Osteocyte (in vitro differentiated cells): ENCODE measurements at regions not wholly inside any gene's neighbourhood (a gene's known extent, or its start where the extent isn't known, plus 50 kb on each side); places are given as distances from the start of the nearest gene placed in this dataset.

Experiments
- DNase-seq: peaks from one replicate; pipeline ENCODE4 v3.0.0; 2021; ENCODE audit warnings: mixed read lengths; ENCODE audit not compliant: unreplicated experiment; ENCODE audit errors: extremely low spot score
- H3K27ac Mint-ChIP-seq: one replicate; pipeline ENCODE4 v1.8.0; 2021; ENCODE audit warnings: mild to moderate bottlenecking, mixed read lengths; ENCODE audit not compliant: unreplicated experiment
- H3K27me3 Mint-ChIP-seq: one replicate; pipeline ENCODE4 v1.8.0; 2021; ENCODE audit warnings: mixed read lengths; ENCODE audit not compliant: unreplicated experiment
- H3K36me3 Mint-ChIP-seq: one replicate; pipeline ENCODE4 v1.8.0; 2021; ENCODE audit warnings: mixed read lengths; ENCODE audit not compliant: unreplicated experiment
- H3K4me1 Mint-ChIP-seq: one replicate; pipeline ENCODE4 v1.8.0; 2021; ENCODE audit warnings: mixed read lengths; ENCODE audit not compliant: unreplicated experiment
- H3K4me3 Mint-ChIP-seq: one replicate; pipeline ENCODE4 v1.8.0; 2021; ENCODE audit warnings: mild to moderate bottlenecking, moderate library complexity, mixed read lengths; ENCODE audit not compliant: unreplicated experiment
- H3K9me3 Mint-ChIP-seq: one replicate; pipeline ENCODE4 v1.8.0; 2021; ENCODE audit warnings: mixed read lengths; ENCODE audit not compliant: unreplicated experiment
- CTCF ChIP-seq: fragments of 200-600 bp; sonication (generic); IDR thresholded peaks from 2 replicates; pipeline ENCODE4 v1.5.0; 2021; ENCODE audit warnings: antibody characterized with exemption, mild to moderate bottlenecking, moderate library complexity

DNA sequence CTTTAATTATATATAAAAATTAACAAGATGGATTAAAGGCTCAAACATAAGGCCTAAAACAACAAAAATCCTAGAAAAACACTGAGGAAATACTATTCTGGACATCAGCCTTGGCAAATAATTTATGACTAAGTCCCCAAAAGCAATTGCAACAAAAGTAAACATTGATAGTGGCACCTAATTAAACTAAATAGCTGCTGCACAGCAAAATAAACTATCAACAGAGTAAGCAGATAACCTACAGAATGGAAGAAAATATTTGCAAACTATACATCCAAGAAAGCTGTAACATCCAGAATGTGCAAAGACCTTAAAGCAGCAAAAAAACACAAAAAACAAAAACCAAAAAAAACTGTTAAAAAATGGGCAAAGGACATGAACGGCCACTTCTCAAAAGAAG, 384.0 kb upstream of the SEMA3D start:
- DNase-seq = no peak
- H3K27ac Mint-ChIP-seq = no peak overlapping the region
- peaks cover 3% of the 10 kb centered on the region for H3K9me3 Mint-ChIP-seq
- no peaks in the 10 kb centered on the region for H3K36me3 Mint-ChIP-seq
- H3K4me1 Mint-ChIP-seq = no peaks in the 10 kb centered on the region
- TF ChIP-seq CTCF = no peak
- no peaks in the 10 kb centered on the region for H3K27me3 Mint-ChIP-seq
- no peak overlapping the region for H3K4me3 Mint-ChIP-seq

DNA sequence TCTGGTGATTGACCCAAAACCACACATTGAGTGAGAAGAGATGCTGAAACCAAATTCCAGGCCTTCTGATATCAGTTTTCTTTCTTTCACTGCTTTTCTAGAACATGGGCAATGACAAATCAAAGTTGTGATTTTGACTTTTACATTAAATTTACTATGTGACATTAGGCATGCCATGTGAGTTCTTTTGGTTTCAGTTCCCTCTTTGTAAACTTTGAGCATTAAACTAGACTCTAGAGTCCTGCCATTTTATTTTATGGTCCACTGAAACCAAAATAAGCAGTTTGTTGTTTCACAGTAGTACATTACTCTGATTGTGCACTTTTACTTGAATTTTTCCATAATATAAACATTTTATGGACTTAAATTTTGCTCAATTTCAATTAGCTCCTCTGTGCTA, 381.1 kb upstream of the SEMA3D start:
- no peak overlapping the region for H3K4me3 Mint-ChIP-seq
- no peaks in the 10 kb centered on the region for H3K36me3 Mint-ChIP-seq
- H3K9me3 Mint-ChIP-seq = peaks cover 3% of the 10 kb centered on the region
- no peak for TF ChIP-seq CTCF
- H3K27ac Mint-ChIP-seq = no peak overlapping the region
- no peak for DNase-seq
- peaks cover 5% of the 10 kb centered on the region for H3K4me1 Mint-ChIP-seq
- no peaks in the 10 kb centered on the region for H3K27me3 Mint-ChIP-seq

- H3K4me3 Mint-ChIP-seq = no peak overlapping the region
- H3K27me3 Mint-ChIP-seq = no peaks in the 10 kb centered on the region
- H3K27ac Mint-ChIP-seq = no peak overlapping the region
- peaks cover 13% of the 10 kb centered on the region for H3K4me1 Mint-ChIP-seq
- TF ChIP-seq CTCF = no peak
- no peaks in the 10 kb centered on the region for H3K36me3 Mint-ChIP-seq
- peaks cover 3% of the 10 kb centered on the region for H3K9me3 Mint-ChIP-seq
- no peak for DNase-seq
Observed at GRCh38 chr7:85566095-85566794, 379.4 kb upstream of the SEMA3D start.

- no peak for TF ChIP-seq CTCF
- H3K36me3 Mint-ChIP-seq = no peaks in the 10 kb centered on the region
- peaks cover 14% of the 10 kb centered on the region for H3K4me1 Mint-ChIP-seq
- no peaks in the 10 kb centered on the region for H3K9me3 Mint-ChIP-seq
- H3K27ac Mint-ChIP-seq = no peak overlapping the region
- no peak overlapping the region for H3K4me3 Mint-ChIP-seq
- DNase-seq = no peak
- no peaks in the 10 kb centered on the region for H3K27me3 Mint-ChIP-seq
Observed at GRCh38 chr7:85565276-85565675, 378.4 kb upstream of the SEMA3D start.

DNA sequence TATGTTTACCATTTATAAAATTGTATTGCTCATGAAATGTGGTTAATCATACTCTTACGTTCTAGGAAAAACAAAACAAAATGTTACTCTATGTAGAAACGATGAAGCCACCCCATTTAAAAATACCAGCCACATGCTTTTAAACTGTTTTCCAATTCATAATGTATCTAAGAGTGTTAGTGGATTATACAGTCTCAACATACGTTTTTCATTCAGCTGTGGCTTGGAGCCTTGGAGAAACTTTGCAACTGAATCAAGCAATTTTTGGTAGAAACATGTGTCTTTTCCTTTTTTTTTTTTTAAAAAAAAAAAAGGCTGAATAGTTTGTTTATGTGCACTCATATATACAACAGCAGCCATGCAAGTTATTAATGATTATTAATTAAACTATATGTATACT, 378.0 kb upstream of the SEMA3D start:
- no peak overlapping the region for H3K27ac Mint-ChIP-seq
- no peak overlapping the region for H3K4me3 Mint-ChIP-seq
- H3K4me1 Mint-ChIP-seq = peaks cover 14% of the 10 kb centered on the region
- DNase-seq = no peak
- no peaks in the 10 kb centered on the region for H3K36me3 Mint-ChIP-seq
- TF ChIP-seq CTCF = no peak
- no peaks in the 10 kb centered on the region for H3K27me3 Mint-ChIP-seq
- no peaks in the 10 kb centered on the region for H3K9me3 Mint-ChIP-seq
